Keratinocyte (primary cell): ENCODE measurements at regions not wholly inside any gene's neighbourhood (a gene's known extent, or its start where the extent isn't known, plus 50 kb on each side); places are given as distances from the start of the nearest gene placed in this dataset.

Source experiments
- DNase-seq: peaks from one replicate; pipeline ENCODE4 v3.0.0-alpha.2; 2011; ENCODE audit warnings: low read depth, missing footprints, low spot score
- FAIRE-seq: peaks from 2 replicates; lab custom pipeline; 2011; peaks lifted over from hg19 to GRCh38; lab: Jason Lieb, UNC
- H2AFZ ChIP-seq: 2 replicates; pipeline ENCODE4 v1.6.0; 2012; ENCODE audit warnings: low read length, control low read depth, inconsistent platforms; ENCODE audit not compliant: control insufficient read depth
- H3K27ac ChIP-seq: 2 replicates; pipeline ENCODE4 v1.5.1; 2011; ENCODE audit warnings: low read length; ENCODE audit not compliant: control insufficient read depth, insufficient read depth
- H3K27me3 ChIP-seq: 3 replicates; pipeline ENCODE4 v1.6.0; 2011; ENCODE audit warnings: low read length; ENCODE audit not compliant: control insufficient read depth, insufficient read depth; ENCODE audit errors: extremely low read depth
- H3K36me3 ChIP-seq, 2 experiments: 2 replicates in 1 of 2; 3 replicates in 1 of 2; pipeline ENCODE4 v1.5.1; 2011; ENCODE audit warnings: low read length in 2 of 2, mild to moderate bottlenecking in 1 of 2; ENCODE audit not compliant: control insufficient read depth in 2 of 2, insufficient read depth in 2 of 2; ENCODE audit errors: extremely low read depth in 1 of 2
- H3K4me1 ChIP-seq: 3 replicates; pipeline ENCODE4 v1.5.1; 2011; ENCODE audit warnings: low read length; ENCODE audit not compliant: control insufficient read depth, insufficient read depth; ENCODE audit errors: extremely low read depth
- H3K4me2 ChIP-seq: 3 replicates; pipeline ENCODE4 v1.6.0; 2011; ENCODE audit warnings: low read depth, low read length; ENCODE audit not compliant: control insufficient read depth, insufficient read depth; ENCODE audit errors: extremely low read depth
- H3K4me3 ChIP-seq, 3 experiments: fragments of 200-600 bp in 1 of 3; sonication (generic) in 1 of 3; 2 replicates in 2 of 3; 3 replicates in 1 of 3; pipeline ENCODE4 v1.5.1; 2011 to 2016; ENCODE audit warnings: low read length in 3 of 3, mild to moderate bottlenecking in 3 of 3, control low read depth in 2 of 3, inconsistent platforms in 1 of 3, low read depth in 1 of 3, mixed read lengths in 1 of 3, mixed run types in 1 of 3, moderate library complexity in 1 of 3; ENCODE audit not compliant: control insufficient read depth in 2 of 3, insufficient read depth in 2 of 3; ENCODE audit errors: extremely low read depth in 1 of 3
- H3K79me2 ChIP-seq: 2 replicates; pipeline ENCODE4 v1.6.0; 2012; ENCODE audit warnings: low read length; ENCODE audit not compliant: control insufficient read depth, insufficient read depth
- H3K9ac ChIP-seq: 3 replicates; pipeline ENCODE4 v1.6.0; 2011; ENCODE audit warnings: low read length; ENCODE audit not compliant: control insufficient read depth, insufficient read depth; ENCODE audit errors: extremely low read depth
- H3K9me1 ChIP-seq: 3 replicates; pipeline ENCODE4 v1.6.0; 2011; ENCODE audit warnings: low read length; ENCODE audit not compliant: control insufficient read depth, insufficient read depth; ENCODE audit errors: extremely low read depth
- H3K9me3 ChIP-seq: 2 replicates; pipeline ENCODE4 v1.5.1; 2012; ENCODE audit warnings: low read depth, low read length; ENCODE audit not compliant: control insufficient read depth
- H4K20me1 ChIP-seq: 3 replicates; pipeline ENCODE4 v1.6.0; 2011; ENCODE audit warnings: low read length; ENCODE audit not compliant: control insufficient read depth, insufficient read depth; ENCODE audit errors: extremely low read depth
- EZH2 ChIP-seq: IDR thresholded peaks from one replicate; pipeline ENCODE4 v1.6.1; 2012; ENCODE audit warnings: inconsistent platforms, mild to moderate bottlenecking, low read length, moderate library complexity
- dilution Hi-C: fragments of 300-500 bp; cut with MboI; formaldehyde crosslinking; loops from one replicate; pipeline ENCODE4 v1.7.0; 2020; ENCODE audit warnings: low sequenced_read_pairs; ENCODE audit not compliant: extremely low pct_ligation_motif_present
- TF ChIP-seq, protein P1 (sequence below), 3 experiments: IDR thresholded peaks in 1 of 3; conservative IDR thresholded peaks in 1 of 3; optimal IDR thresholded peaks in 1 of 3; 2 replicates in 2 of 3; 3 replicates in 1 of 3; pipeline versions ENCODE3 to v1.5.1; 2011; ENCODE audit warnings: low read length in 3 of 3, mild to moderate bottlenecking in 3 of 3, moderate library complexity in 2 of 3, control low read depth in 1 of 3, inconsistent platforms in 1 of 3; ENCODE audit not compliant: insufficient read depth in 2 of 3; ENCODE audit errors: extremely low read depth in 1 of 3

DNA sequence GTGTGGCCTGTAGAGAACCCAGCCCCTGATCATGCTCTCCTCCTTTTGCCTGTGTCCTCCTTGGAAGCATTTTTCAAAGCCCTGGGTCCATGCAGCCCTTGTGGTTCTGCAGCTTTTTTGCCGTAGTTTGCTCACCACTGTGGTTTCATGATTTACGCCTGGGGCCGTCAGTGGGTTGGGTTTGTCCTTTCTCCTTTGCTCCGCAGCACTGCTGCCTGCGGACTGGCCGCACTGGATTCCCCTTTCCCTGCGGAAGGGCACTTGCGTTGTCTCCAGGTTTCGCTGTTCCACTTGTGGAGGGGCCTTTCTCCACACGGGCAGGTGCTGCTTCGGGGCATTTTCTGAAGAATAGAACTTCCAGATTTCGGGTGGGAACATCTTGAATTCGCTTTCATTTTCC, 1260.9 kb downstream of the BRD1 start:
- DNase-seq: no peak
- no peaks in the 10 kb centered on the region for H3K27me3 ChIP-seq
- no peaks in the 10 kb centered on the region for H4K20me1 ChIP-seq
- H3K9ac ChIP-seq: no peak overlapping the region
- H3K79me2 ChIP-seq: no peaks in the 10 kb centered on the region
- TF ChIP-seq, protein P1, sequence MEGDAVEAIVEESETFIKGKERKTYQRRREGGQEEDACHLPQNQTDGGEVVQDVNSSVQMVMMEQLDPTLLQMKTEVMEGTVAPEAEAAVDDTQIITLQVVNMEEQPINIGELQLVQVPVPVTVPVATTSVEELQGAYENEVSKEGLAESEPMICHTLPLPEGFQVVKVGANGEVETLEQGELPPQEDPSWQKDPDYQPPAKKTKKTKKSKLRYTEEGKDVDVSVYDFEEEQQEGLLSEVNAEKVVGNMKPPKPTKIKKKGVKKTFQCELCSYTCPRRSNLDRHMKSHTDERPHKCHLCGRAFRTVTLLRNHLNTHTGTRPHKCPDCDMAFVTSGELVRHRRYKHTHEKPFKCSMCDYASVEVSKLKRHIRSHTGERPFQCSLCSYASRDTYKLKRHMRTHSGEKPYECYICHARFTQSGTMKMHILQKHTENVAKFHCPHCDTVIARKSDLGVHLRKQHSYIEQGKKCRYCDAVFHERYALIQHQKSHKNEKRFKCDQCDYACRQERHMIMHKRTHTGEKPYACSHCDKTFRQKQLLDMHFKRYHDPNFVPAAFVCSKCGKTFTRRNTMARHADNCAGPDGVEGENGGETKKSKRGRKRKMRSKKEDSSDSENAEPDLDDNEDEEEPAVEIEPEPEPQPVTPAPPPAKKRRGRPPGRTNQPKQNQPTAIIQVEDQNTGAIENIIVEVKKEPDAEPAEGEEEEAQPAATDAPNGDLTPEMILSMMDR (optimal IDR thresholded peaks at IDR 0.05 in 1 of 3, IDR thresholded peaks at IDR 0.05 in 1 of 3, conservative IDR thresholded peaks at IDR 0.05 in 1 of 3; ENCODE audit: extremely low read depth in 1 of 3, insufficient read depth in 2 of 3, low read length in 3 of 3): no peak
- no peak for TF ChIP-seq EZH2
- H3K4me3 ChIP-seq: no peak overlapping the region
- H3K9me1 ChIP-seq: no peaks in the 10 kb centered on the region
- no peak overlapping the region for H3K4me2 ChIP-seq
- FAIRE-seq: no peak
- H3K36me3 ChIP-seq: no peaks in the 10 kb centered on the region
- peaks cover 14% of the 10 kb centered on the region for H3K9me3 ChIP-seq
- H3K4me1 ChIP-seq: no peaks in the 10 kb centered on the region
- H3K27ac ChIP-seq: no peak overlapping the region
- H2AFZ ChIP-seq: no peak overlapping the region
- dilution Hi-C loops: no loop called here

DNA sequence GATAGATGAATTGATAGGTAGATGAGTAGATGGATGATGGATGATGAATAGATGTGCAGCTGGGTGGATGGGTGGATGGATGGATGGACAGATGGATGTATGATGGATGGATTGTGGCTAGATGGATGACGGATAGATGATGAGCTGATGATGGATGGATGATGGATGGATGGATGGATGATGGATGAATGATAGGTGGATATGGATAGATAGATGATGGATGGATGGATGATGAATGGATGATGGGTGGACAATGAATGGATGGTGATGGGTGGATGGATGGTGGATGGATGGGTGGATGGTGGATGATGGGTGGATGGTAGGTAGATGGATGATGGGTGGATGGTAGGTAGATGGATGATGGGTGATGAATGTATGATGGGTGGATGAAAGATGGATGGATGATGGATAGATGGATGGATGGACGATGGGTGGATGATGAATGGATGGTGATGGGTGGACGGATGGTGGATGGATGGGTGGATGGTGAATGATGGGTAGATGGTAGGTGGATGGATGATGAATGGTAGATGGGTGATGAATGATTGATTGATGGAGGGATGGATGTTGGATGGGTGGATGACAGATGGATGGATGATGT, 1261.7 kb downstream of the BRD1 start:
- Histone ChIP-seq H3K79me2 (no peaks in the 10 kb centered on the region), H3K4me2 (no peak overlapping the region), H3K9ac (no peak overlapping the region), H3K4me3 (no peak overlapping the region), H3K4me1 (no peaks in the 10 kb centered on the region), H3K9me1 (no peaks in the 10 kb centered on the region), H3K36me3 (no peaks in the 10 kb centered on the region), H3K27ac (no peak overlapping the region), H3K27me3 (no peaks in the 10 kb centered on the region), H2AFZ (no peak overlapping the region), H3K9me3 (peaks cover 14% of the 10 kb centered on the region), H4K20me1 (no peaks in the 10 kb centered on the region)
- no peak for DNase-seq
- no peak for FAIRE-seq
- TF ChIP-seq, protein P1 (optimal IDR thresholded peaks at IDR 0.05 in 1 of 3, IDR thresholded peaks at IDR 0.05 in 1 of 3, conservative IDR thresholded peaks at IDR 0.05 in 1 of 3; ENCODE audit: extremely low read depth in 1 of 3, insufficient read depth in 2 of 3, low read length in 3 of 3): no peak
- TF ChIP-seq EZH2: no peak
- dilution Hi-C loops: no loop called here
